ENCODE measurements at regions not wholly inside any gene's neighbourhood (a gene's known extent, or its start where the extent isn't known, plus 50 kb on each side); places are given as distances from the start of the nearest gene placed in this dataset.
A peak's percentile ranks its signal among the peaks of the same experiment; 100 is the strongest.
"Not testable (repeated sequence)": the region's sequence is repeated elsewhere in the genome, so short reads cannot be mapped to it uniquely, and the experiment has no call there.

- DNase-seq (ENCODE audit: low read depth) = no peak
These were observed 146.6 kb upstream of the SLC24A2 start for GRCh38 chr9:19935422-19935821.

- DNase-seq (ENCODE audit: low read depth) = no peak
These were observed 145.5 kb upstream of the SLC24A2 start for GRCh38 chr9:19934301-19934871.

- DNase-seq (ENCODE audit: low read depth) = no peak
These were observed 142.5 kb upstream of the SLC24A2 start for GRCh38 chr9:19931098-19931890.

GRCh38 chr9:19927560-19927959 is 138.7 kb upstream of the SLC24A2 start:
- DNase-seq (ENCODE audit: low read depth) = no peak

- DNase-seq (ENCODE audit: low read depth) = no peak
These were observed 137.9 kb upstream of the SLC24A2 start for GRCh38 chr9:19926774-19927173.

GRCh38 chr9:19925674-19926503 is 137.1 kb upstream of the SLC24A2 start:
- peak; percentile 64 for DNase-seq (ENCODE audit: low read depth)

GRCh38 chr9:19924080-19924479 is 135.2 kb upstream of the SLC24A2 start:
- no peak for DNase-seq (ENCODE audit: low read depth)

GRCh38 chr9:19922476-19923118 is 133.8 kb upstream of the SLC24A2 start:
- no peak for DNase-seq (ENCODE audit: low read depth)

GRCh38 chr9:19920401-19920800 is 131.6 kb upstream of the SLC24A2 start:
- no peak for DNase-seq (ENCODE audit: low read depth)

GRCh38 chr9:19918630-19919029 is 129.8 kb upstream of the SLC24A2 start:
- no peak for DNase-seq (ENCODE audit: low read depth)

GRCh38 chr9:19914044-19914443 is 125.2 kb upstream of the SLC24A2 start:
- no peak for DNase-seq (ENCODE audit: low read depth)

- no peak for DNase-seq (ENCODE audit: low read depth)
These were observed 124.3 kb upstream of the SLC24A2 start for GRCh38 chr9:19913151-19913550.

- no peak for DNase-seq (ENCODE audit: low read depth)
These were observed 114.2 kb upstream of the SLC24A2 start for GRCh38 chr9:19903076-19903475.

GRCh38 chr9:19901586-19901985 is 112.7 kb upstream of the SLC24A2 start:
- DNase-seq (ENCODE audit: low read depth) = no peak

- DNase-seq (ENCODE audit: low read depth) = no peak
These were observed 107.3 kb upstream of the SLC24A2 start for GRCh38 chr9:19896161-19896560.

- not testable (repeated sequence) for DNase-seq (ENCODE audit: low read depth)
These were observed 106.7 kb upstream of the SLC24A2 start for GRCh38 chr9:19895578-19895977.

- no peak for DNase-seq (ENCODE audit: low read depth)
These were observed 106.2 kb upstream of the SLC24A2 start for GRCh38 chr9:19895006-19895405.

GRCh38 chr9:19885608-19886007 is 96.8 kb upstream of the SLC24A2 start:
- DNase-seq (ENCODE audit: low read depth) = no peak

GRCh38 chr9:19879062-19879461 is 90.2 kb upstream of the SLC24A2 start:
- DNase-seq (ENCODE audit: low read depth) = no peak

- DNase-seq (ENCODE audit: low read depth) = no peak
These were observed 87.9 kb upstream of the SLC24A2 start for GRCh38 chr9:19876569-19877316.

GRCh38 chr9:19875291-19875920 is 86.6 kb upstream of the SLC24A2 start:
- no peak for DNase-seq (ENCODE audit: low read depth)
